ENCODE measurements at regions not wholly inside any gene's neighbourhood (a gene's known extent, or its start where the extent isn't known, plus 50 kb on each side); places are given as distances from the start of the nearest gene placed in this dataset.

DNA sequence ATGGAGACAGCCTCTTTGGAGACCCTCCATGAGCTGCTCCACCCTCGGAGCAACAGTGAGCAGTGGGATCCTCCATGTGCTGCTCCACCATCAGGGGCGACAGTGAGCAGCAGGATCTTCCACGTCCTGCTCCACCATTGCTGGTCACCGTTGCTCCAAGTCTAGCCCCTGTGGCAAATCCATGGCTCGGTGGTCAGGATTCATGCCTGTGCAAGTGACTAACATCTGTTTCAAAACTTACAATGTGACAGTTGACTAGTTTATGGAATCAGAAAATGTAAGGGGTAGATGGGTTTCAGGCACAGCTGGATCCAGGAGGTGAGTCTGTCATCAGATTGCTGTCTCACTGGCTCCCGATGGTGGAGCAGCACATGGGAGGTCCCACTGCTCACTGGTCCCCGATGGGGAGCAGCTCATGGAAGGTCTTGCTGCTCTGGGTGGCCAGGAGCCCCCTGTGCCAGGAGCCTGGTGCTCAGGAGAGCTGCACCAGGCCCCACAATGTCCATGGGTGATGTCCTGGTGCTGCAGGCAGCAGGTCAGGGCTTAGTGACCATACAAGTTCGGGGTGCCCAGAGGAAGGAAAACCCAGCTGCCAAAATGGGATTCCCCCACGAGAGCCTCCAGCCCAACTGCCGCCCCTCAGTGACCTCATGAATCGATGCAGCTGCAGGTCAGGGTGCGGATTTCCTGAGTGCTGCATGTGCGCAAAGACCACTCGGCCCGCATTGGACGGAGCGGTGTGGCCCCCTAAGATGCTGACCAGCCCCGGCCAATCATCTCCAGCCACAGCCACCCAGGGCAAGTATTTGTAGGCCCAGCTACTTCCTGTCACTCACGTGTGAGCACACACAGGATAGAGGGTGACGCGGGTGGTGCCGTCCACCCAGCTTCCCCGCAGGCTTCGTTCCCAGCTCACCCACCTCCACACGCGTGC, 116.5 kb upstream of the OTOS start:
- Mint-ChIP-seq H3K4me1 (ENCODE audit: unreplicated experiment) (no peaks in the 10 kb centered on the region), H3K4me3 (ENCODE audit: unreplicated experiment) (no peak overlapping the region), H3K36me3 (ENCODE audit: low read depth, unreplicated experiment) (peaks cover 11% of the 10 kb centered on the region), H3K27ac (ENCODE audit: unreplicated experiment) (no peak overlapping the region), H3K9me3 (ENCODE audit: unreplicated experiment) (peaks cover 5% of the 10 kb centered on the region), H3K27me3 (ENCODE audit: unreplicated experiment) (peaks cover 6% of the 10 kb centered on the region)
- no peak for DNase-seq (ENCODE audit: low spot score)
- TF ChIP-seq, protein P1, sequence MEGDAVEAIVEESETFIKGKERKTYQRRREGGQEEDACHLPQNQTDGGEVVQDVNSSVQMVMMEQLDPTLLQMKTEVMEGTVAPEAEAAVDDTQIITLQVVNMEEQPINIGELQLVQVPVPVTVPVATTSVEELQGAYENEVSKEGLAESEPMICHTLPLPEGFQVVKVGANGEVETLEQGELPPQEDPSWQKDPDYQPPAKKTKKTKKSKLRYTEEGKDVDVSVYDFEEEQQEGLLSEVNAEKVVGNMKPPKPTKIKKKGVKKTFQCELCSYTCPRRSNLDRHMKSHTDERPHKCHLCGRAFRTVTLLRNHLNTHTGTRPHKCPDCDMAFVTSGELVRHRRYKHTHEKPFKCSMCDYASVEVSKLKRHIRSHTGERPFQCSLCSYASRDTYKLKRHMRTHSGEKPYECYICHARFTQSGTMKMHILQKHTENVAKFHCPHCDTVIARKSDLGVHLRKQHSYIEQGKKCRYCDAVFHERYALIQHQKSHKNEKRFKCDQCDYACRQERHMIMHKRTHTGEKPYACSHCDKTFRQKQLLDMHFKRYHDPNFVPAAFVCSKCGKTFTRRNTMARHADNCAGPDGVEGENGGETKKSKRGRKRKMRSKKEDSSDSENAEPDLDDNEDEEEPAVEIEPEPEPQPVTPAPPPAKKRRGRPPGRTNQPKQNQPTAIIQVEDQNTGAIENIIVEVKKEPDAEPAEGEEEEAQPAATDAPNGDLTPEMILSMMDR (IDR thresholded peaks at IDR 0.05; ENCODE audit: unreplicated experiment): no peak

DNA sequence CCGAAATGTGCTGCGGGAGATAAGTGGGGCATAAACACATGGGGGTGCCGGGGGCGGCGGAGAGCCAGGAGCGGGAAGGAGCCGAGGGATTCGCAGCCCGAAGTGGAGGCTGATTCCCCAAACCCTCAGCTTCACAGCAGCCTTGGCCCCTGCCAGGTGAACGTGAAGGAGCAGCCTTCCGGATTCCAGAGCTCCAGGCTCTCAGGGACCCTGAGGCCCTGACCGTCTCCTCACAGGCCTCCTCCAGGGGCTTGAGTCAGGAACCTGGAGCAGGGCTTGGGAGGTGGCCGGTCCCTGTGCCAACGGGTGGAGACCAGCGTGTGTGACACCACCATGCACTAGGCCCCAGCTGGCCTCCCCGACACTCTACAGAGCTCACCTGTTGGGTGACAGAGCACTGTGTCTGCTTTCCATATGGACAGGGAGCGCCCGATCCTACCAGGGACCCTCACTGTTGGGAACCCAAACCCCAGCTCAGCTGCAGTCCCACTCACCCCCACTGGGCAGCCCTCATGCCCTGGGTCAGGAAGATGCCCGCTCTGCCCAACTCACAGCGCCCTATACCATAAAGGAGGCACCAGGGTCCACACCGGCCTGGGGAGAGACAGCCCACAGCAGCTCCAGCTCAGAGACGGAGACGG, 117.6 kb upstream of the OTOS start:
- Mint-ChIP-seq H3K4me3 (ENCODE audit: unreplicated experiment) (no peak overlapping the region), H3K9me3 (ENCODE audit: unreplicated experiment) (peaks cover 10% of the 10 kb centered on the region), H3K27me3 (ENCODE audit: unreplicated experiment) (peaks cover 6% of the 10 kb centered on the region), H3K36me3 (ENCODE audit: low read depth, unreplicated experiment) (peaks cover 15% of the 10 kb centered on the region), H3K4me1 (ENCODE audit: unreplicated experiment) (no peaks in the 10 kb centered on the region), H3K27ac (ENCODE audit: unreplicated experiment) (no peak overlapping the region)
- TF ChIP-seq, protein P1 (IDR thresholded peaks at IDR 0.05; ENCODE audit: unreplicated experiment): no peak
- DNase-seq (ENCODE audit: low spot score): no peak

DNA sequence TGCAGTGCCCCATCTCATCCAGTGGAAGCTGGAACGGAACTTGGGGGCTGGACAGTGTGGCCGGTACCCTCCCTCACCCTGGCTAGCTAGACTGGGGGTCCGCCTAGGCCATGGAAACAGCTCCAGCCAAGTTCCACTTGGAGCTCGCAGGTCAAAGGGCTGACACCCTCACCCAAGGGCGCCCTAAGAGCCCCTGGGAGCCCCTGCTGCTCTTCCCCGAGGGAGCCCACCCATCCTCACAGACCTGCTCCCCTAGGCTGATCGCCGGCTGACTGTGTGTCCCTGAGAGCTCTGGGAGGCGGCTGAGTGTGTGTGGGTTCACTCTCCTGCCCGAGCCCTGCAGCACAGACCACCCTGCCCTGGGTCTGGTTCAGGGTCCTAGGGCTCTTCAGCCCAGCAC, 118.2 kb upstream of the OTOS start:
- peaks cover 5% of the 10 kb centered on the region for H3K27me3 Mint-ChIP-seq (ENCODE audit: unreplicated experiment)
- TF ChIP-seq, protein P1 (IDR thresholded peaks at IDR 0.05; ENCODE audit: unreplicated experiment): no peak
- no peaks in the 10 kb centered on the region for H3K4me1 Mint-ChIP-seq (ENCODE audit: unreplicated experiment)

DNA sequence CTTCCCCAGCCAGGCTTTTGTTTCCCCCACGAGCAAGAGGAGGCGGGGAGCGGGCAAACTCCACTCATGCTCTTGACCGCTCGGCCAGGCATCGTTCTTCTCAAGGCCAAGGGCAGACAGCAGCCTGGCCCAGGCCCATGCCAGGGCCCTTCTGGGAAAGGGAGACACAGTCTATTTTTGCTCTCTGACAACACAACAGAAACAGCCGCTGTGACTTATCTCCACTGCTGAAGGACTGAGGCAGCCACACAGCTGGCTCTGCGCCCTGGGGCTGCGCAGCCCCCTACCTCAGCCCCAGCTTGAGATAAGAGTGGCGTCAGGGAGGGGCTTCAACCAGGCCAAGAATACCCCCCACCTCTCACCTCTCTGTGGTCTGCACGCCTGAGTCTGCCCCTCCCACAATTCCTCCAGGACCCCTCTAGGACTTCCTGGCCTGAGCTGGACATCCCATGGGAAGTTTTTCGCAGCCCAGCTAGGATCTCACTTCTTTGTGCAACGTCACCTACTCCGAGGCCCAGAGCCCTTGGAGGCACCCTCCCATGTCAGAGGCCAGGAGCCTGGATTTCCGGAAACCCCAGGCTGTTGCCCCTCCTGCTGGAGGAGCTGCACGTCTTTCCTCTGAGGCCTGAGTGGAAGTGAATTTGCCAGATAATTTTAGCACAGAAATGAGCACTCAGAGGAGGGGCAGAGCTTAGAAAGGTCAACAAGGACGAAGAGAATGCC, 118.9 kb upstream of the OTOS start:
- Mint-ChIP-seq H3K9me3 (ENCODE audit: unreplicated experiment) (peaks cover 15% of the 10 kb centered on the region), H3K27me3 (ENCODE audit: unreplicated experiment) (peaks cover 6% of the 10 kb centered on the region), H3K36me3 (ENCODE audit: low read depth, unreplicated experiment) (peaks cover 19% of the 10 kb centered on the region), H3K4me1 (ENCODE audit: unreplicated experiment) (no peaks in the 10 kb centered on the region), H3K4me3 (ENCODE audit: unreplicated experiment) (no peak overlapping the region), H3K27ac (ENCODE audit: unreplicated experiment) (no peak overlapping the region)
- TF ChIP-seq, protein P1 (IDR thresholded peaks at IDR 0.05; ENCODE audit: unreplicated experiment): no peak
- DNase-seq (ENCODE audit: low spot score): no peak

More for the DNA sequence above, 118.2 kb upstream of the OTOS start:
- Mint-ChIP-seq H3K4me3 (ENCODE audit: unreplicated experiment) (no peak overlapping the region), H3K9me3 (ENCODE audit: unreplicated experiment) (peaks cover 11% of the 10 kb centered on the region), H3K27ac (ENCODE audit: unreplicated experiment) (no peak overlapping the region), H3K36me3 (ENCODE audit: low read depth, unreplicated experiment) (peaks cover 16% of the 10 kb centered on the region)
- no peak for DNase-seq (ENCODE audit: low spot score)
